H9 (cell line): ENCODE measurements at regions not wholly inside any gene's neighbourhood (a gene's known extent, or its start where the extent isn't known, plus 50 kb on each side); places are given as distances from the start of the nearest gene placed in this dataset.

ENCODE experiments used
- DNase-seq: peaks from one replicate; pipeline ENCODE4 v3.0.0-alpha.2; 2017
- H2AFZ ChIP-seq: one replicate; pipeline ENCODE4 v1.6.1; 2013; ENCODE audit warnings: mild to moderate bottlenecking, low read length, control low read depth, moderate library complexity
- H2AK5ac ChIP-seq: 2 replicates; pipeline ENCODE4 v1.6.1; 2013; ENCODE audit warnings: low read length, control low read depth, mixed read lengths; ENCODE audit not compliant: insufficient read length
- H2BK120ac ChIP-seq: one replicate; pipeline ENCODE4 v1.6.1; 2013; ENCODE audit warnings: low read depth, mild to moderate bottlenecking, low read length, control low read depth, inconsistent platforms; ENCODE audit not compliant: poor library complexity, severe bottlenecking
- H2BK12ac ChIP-seq: 2 replicates; pipeline ENCODE4 v1.6.1; 2013; ENCODE audit warnings: low read length, control low read depth, mixed read lengths, low read depth; ENCODE audit not compliant: insufficient read length
- H2BK15ac ChIP-seq: 2 replicates; pipeline ENCODE4 v1.6.1; 2013; ENCODE audit warnings: low read depth, low read length, control low read depth
- H2BK20ac ChIP-seq: one replicate; pipeline ENCODE4 v1.6.1; 2013; ENCODE audit warnings: low read depth, mild to moderate bottlenecking, low read length, control low read depth, inconsistent platforms; ENCODE audit not compliant: poor library complexity, severe bottlenecking
- H2BK5ac ChIP-seq: 2 replicates; pipeline ENCODE4 v1.6.1; 2013; ENCODE audit warnings: low read length, control low read depth, mixed read lengths; ENCODE audit not compliant: insufficient read length
- H3K14ac ChIP-seq: 2 replicates; pipeline ENCODE4 v1.6.1; 2013; ENCODE audit warnings: low read length, control low read depth; ENCODE audit not compliant: insufficient read depth
- H3K18ac ChIP-seq: 2 replicates; pipeline ENCODE4 v1.6.1; 2013; ENCODE audit warnings: low read depth, mild to moderate bottlenecking, mixed read lengths, low read length, control low read depth; ENCODE audit not compliant: insufficient read length
- H3K23ac ChIP-seq: 2 replicates; pipeline ENCODE4 v1.6.1; 2013; ENCODE audit warnings: low read length, control low read depth, mixed read lengths, low read depth; ENCODE audit not compliant: insufficient read length
- H3K23me2 ChIP-seq: 2 replicates; pipeline ENCODE4 v1.6.1; 2013; ENCODE audit warnings: low read depth, mild to moderate bottlenecking, mixed read lengths, low read length, control low read depth; ENCODE audit not compliant: insufficient read length, poor library complexity, severe bottlenecking
- H3K27ac ChIP-seq: 2 replicates; pipeline ENCODE4 v1.5.1; 2013; ENCODE audit warnings: low read length, control low read depth, mixed read lengths, low read depth; ENCODE audit not compliant: insufficient read length
- H3K27me3 ChIP-seq: 2 replicates; pipeline ENCODE4 v1.6.1; 2013; ENCODE audit warnings: low read length, control low read depth, inconsistent platforms; ENCODE audit not compliant: insufficient read depth
- H3K4ac ChIP-seq: 2 replicates; pipeline ENCODE4 v1.6.1; 2013; ENCODE audit warnings: low read depth, mild to moderate bottlenecking, control low read depth, inconsistent platforms, low read length, moderate library complexity
- H3K4me1 ChIP-seq: 2 replicates; pipeline ENCODE4 v1.6.1; 2013; ENCODE audit warnings: low read length, control low read depth, inconsistent platforms; ENCODE audit not compliant: insufficient read depth
- H3K4me2 ChIP-seq: 2 replicates; pipeline ENCODE4 v1.6.1; 2013; ENCODE audit warnings: low read length, control low read depth, mixed read lengths; ENCODE audit not compliant: insufficient read length, insufficient read depth
- H3K56ac ChIP-seq: 2 replicates; pipeline ENCODE4 v1.6.1; 2013; ENCODE audit warnings: low read depth, mild to moderate bottlenecking, mixed read lengths, low read length, control low read depth; ENCODE audit not compliant: insufficient read length
- H3K79me1 ChIP-seq: 2 replicates; pipeline ENCODE4 v1.6.1; 2013; ENCODE audit warnings: low read depth, mild to moderate bottlenecking, moderate library complexity, low read length, control low read depth, inconsistent platforms; ENCODE audit not compliant: insufficient read depth, poor library complexity, severe bottlenecking
- H3K79me2 ChIP-seq: 2 replicates; pipeline ENCODE4 v1.6.1; 2013; ENCODE audit warnings: low read length, control low read depth, inconsistent platforms; ENCODE audit not compliant: insufficient read depth
- H3K9ac ChIP-seq: 2 replicates; pipeline ENCODE4 v1.6.1; 2013; ENCODE audit warnings: low read length, control low read depth, mixed read lengths; ENCODE audit not compliant: insufficient read length; ENCODE audit errors: extremely low read depth
- H3K9me3 ChIP-seq: one replicate; pipeline ENCODE4 v1.6.1; 2013; ENCODE audit warnings: low read depth, low read length, inconsistent platforms; ENCODE audit not compliant: control insufficient read depth
- H3T11ph ChIP-seq: one replicate; pipeline ENCODE4 v1.6.1; 2013; ENCODE audit warnings: mild to moderate bottlenecking, low read length, control low read depth, inconsistent platforms
- H4K20me1 ChIP-seq: one replicate; pipeline ENCODE4 v1.6.1; 2013; ENCODE audit not compliant: control insufficient read depth, insufficient read length, insufficient read depth
- H4K5ac ChIP-seq: 2 replicates; pipeline ENCODE4 v1.6.1; 2013; ENCODE audit warnings: low read depth, mild to moderate bottlenecking, mixed read lengths, low read length, control low read depth; ENCODE audit not compliant: insufficient read length
- H4K8ac ChIP-seq: replicated peaks from 2 replicates; pipeline ENCODE4 v1.6.1; 2013; ENCODE audit warnings: low read length, control low read depth, mixed read lengths, low read depth; ENCODE audit not compliant: insufficient read length
- H4K91ac ChIP-seq: 2 replicates; pipeline ENCODE4 v1.6.1; 2013; ENCODE audit warnings: low read depth, mild to moderate bottlenecking, moderate library complexity, mixed read lengths, low read length, control low read depth; ENCODE audit not compliant: insufficient read length
- H3K27ac Mint-ChIP-seq, 3 experiments: 2 replicates in 2 of 3; 3 replicates in 1 of 3; pipeline ENCODE4 v1.8.0; 2020 to 2021; ENCODE audit warnings: mixed read lengths in 3 of 3, mild to moderate bottlenecking in 1 of 3, moderate library complexity in 1 of 3
- H3K27me3 Mint-ChIP-seq: 2 replicates; pipeline ENCODE4 v1.8.0; 2021; ENCODE audit warnings: low read depth, mild to moderate bottlenecking, moderate library complexity, mixed read lengths
- H3K36me3 Mint-ChIP-seq, 3 experiments: 2 replicates in 2 of 3; 3 replicates in 1 of 3; pipeline ENCODE4 v1.8.0; 2020 to 2021; ENCODE audit warnings: low read depth in 3 of 3, mixed read lengths in 3 of 3; ENCODE audit not compliant: insufficient read depth in 1 of 3
- H3K4me1 Mint-ChIP-seq, 2 experiments: 2 replicates each; pipeline ENCODE4 v1.8.0; 2020; ENCODE audit warnings: mixed read lengths in 2 of 2
- H3K4me3 Mint-ChIP-seq, 2 experiments: 2 replicates in 1 of 2; 3 replicates in 1 of 2; pipeline ENCODE4 v1.8.0; 2020 to 2021; ENCODE audit warnings: mild to moderate bottlenecking in 2 of 2, mixed read lengths in 2 of 2, moderate library complexity in 1 of 2
- H3K9me3 Mint-ChIP-seq, 2 experiments: 2 replicates in 1 of 2; 3 replicates in 1 of 2; pipeline ENCODE4 v1.8.0; 2020; ENCODE audit warnings: mild to moderate bottlenecking in 2 of 2, mixed read lengths in 2 of 2, moderate library complexity in 1 of 2
- CTCF ChIP-seq: fragments of 200-600 bp; sonication (generic); conservative IDR thresholded peaks from 3 replicates; pipeline ENCODE4 v1.8.0; 2021; ENCODE audit warnings: antibody characterized with exemption, mild to moderate bottlenecking
- WGBS: extraction: QIAGEN DNeasy Blood & Tissue Kit; methylation state at CpG from one replicate; pipeline ENCODE4 v1.1.7; 2013; ENCODE audit warnings: missing lambda C conversion rate, low lambda C conversion rate, mixed read lengths; ENCODE audit not compliant: insufficient read length; ENCODE audit errors: extremely low coverage; 5-methylcytosine and 5-hydroxymethylcytosine counted together

GRCh38 chr2:222102575-222103349, 196.0 kb downstream of the PAX3 start:
- H3K4ac ChIP-seq = no peak overlapping the region
- Mint-ChIP-seq H3K4me1 (peaks cover 22 to 35% of the 10 kb centered on the region in 2 experiments), H3K27ac (peak overlapping the region in 2 of 3 experiments; percentile 41 to 48; a peak in 4 of 7 replicates), H3K9me3 (no peaks in the 10 kb centered on the region), H3K27me3 (peaks cover 11% of the 10 kb centered on the region), H3K4me3 (peak overlapping the region in 1 of 2 experiments; percentile 49; a peak in 1 of 5 replicates), H3K36me3 (no peaks in the 10 kb centered on the region)
- no peaks in the 10 kb centered on the region for H3K27me3 ChIP-seq
- H2AFZ ChIP-seq = no peak overlapping the region
- no peaks in the 10 kb centered on the region for H3K9me3 ChIP-seq
- no peaks in the 10 kb centered on the region for H3K79me2 ChIP-seq
- no peak overlapping the region for H2BK20ac ChIP-seq
- H3K4me1 ChIP-seq = peaks cover 10% of the 10 kb centered on the region; the same call in 1 of the 2 replicates
- no peak overlapping the region for H4K8ac ChIP-seq
- H4K20me1 ChIP-seq = no peaks in the 10 kb centered on the region
- H3K23me2 ChIP-seq = no peaks in the 10 kb centered on the region
- no peak for TF ChIP-seq CTCF
- H3K4me2 ChIP-seq = no peak overlapping the region
- H4K5ac ChIP-seq = no peak overlapping the region
- no peak overlapping the region for H3K18ac ChIP-seq
- no CpG with 5 or more reads among the region's 4 CpGs for WGBS
- no peak overlapping the region for H3K56ac ChIP-seq
- H3K27ac ChIP-seq = no peak overlapping the region
- DNase-seq = no peak
- H2BK120ac ChIP-seq = no peak overlapping the region
- H3T11ph ChIP-seq = no peak overlapping the region
- no peak overlapping the region for H2BK5ac ChIP-seq
- H2BK12ac ChIP-seq = no peak overlapping the region
- no peak overlapping the region for H3K14ac ChIP-seq
- no peak overlapping the region for H4K91ac ChIP-seq
- no peak overlapping the region for H3K9ac ChIP-seq
- no peak overlapping the region for H2AK5ac ChIP-seq
- H3K23ac ChIP-seq = no peak overlapping the region
- H3K79me1 ChIP-seq = no peaks in the 10 kb centered on the region
- no peak overlapping the region for H2BK15ac ChIP-seq
